Renal pelvis (tissue), 1 donor: ENCODE measurements at regions not wholly inside any gene's neighbourhood (a gene's known extent, or its start where the extent isn't known, plus 50 kb on each side); places are given as distances from the start of the nearest gene placed in this dataset.
A peak's percentile ranks its signal among the peaks of the same experiment; 100 is the strongest.

Experiments
- DNase-seq: peaks from one replicate; pipeline ENCODE4 v3.0.0-alpha.2; 2013

GRCh38 chr16:7014756-7015155, 317.9 kb upstream of the RBFOX1 start:
- DNase-seq = no peak

GRCh38 chr16:7013990-7014389, 318.7 kb upstream of the RBFOX1 start:
- DNase-seq = peak; percentile 49

DNA sequence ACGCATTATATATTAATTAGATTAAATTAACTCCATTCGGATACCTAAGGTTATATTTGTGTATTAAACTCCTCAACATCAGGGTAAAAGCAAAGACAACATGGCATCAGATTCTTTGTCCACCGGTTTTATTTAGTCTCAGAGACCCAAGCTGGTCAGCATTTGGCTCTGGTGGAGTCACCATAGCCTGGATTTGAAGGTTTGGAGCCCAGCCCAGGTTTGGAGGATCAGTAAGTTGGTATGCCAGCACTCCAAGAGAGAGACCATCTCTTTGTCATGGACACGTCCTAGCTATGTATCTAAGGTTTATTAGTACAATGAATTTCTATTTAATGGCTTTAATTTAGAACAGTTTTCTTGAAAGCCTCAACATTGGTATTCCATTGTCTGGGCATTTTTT, 328.4 kb upstream of the RBFOX1 start:
- DNase-seq = no peak

- DNase-seq = peak; percentile 29
These were observed 339.1 kb upstream of the RBFOX1 start for GRCh38 chr16:6993544-6993943.

GRCh38 chr16:6988846-6989245, 343.8 kb upstream of the RBFOX1 start:
- DNase-seq = no peak

DNA sequence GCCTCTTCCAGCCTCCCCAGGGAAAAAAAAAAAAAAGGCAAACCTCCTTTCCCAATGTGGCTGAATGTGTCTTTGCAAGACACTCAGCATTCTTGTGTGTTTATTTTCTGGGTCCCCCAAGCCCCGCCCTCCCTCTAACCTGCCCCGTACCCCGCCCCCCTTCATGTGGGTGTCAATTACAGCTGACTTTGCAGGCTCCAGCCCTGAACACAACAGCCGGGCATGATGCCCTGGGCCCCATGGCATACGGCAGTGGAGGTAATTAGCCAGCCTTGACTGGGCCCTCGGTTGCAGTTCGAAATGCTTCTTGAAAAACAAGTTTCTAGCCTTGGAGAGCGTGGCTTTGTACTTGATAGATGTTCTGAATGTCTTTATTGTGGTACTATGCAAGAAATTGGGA, 354.7 kb upstream of the RBFOX1 start:
- DNase-seq = no peak

- DNase-seq = no peak
These were observed 355.4 kb upstream of the RBFOX1 start for GRCh38 chr16:6977291-6977690.

GRCh38 chr16:6976716-6977115, 355.9 kb upstream of the RBFOX1 start:
- no peak for DNase-seq

GRCh38 chr16:6970171-6970857, 362.3 kb upstream of the RBFOX1 start:
- DNase-seq = no peak

- no peak for DNase-seq
These were observed 363.1 kb upstream of the RBFOX1 start for GRCh38 chr16:6969594-6969993.

DNA sequence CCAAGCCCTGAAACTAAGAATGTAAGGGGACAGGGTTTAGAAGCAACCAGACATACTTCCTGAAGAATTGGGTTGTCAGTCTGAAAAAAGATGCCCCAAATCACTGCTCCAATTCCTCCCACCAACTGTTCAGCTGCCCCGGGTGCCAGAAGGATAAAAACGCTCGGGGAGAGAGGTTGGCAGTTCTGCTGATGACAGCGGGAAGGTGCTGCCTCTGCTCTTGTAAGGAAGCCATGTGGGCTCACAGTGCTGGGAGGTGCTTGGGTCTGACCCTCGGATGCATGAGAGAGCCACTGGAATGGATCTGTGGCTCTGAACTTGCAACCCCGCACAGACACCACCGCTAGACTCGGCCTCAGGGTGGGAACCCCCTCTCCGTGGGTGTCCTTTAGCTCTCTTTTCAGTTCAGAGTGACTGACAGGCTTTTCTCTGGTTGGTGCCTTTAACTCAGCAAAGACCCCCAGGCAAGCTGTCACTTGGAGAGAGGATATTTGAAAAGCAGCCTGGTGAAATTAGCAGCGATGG, 364.8 kb upstream of the RBFOX1 start:
- no peak for DNase-seq

DNA sequence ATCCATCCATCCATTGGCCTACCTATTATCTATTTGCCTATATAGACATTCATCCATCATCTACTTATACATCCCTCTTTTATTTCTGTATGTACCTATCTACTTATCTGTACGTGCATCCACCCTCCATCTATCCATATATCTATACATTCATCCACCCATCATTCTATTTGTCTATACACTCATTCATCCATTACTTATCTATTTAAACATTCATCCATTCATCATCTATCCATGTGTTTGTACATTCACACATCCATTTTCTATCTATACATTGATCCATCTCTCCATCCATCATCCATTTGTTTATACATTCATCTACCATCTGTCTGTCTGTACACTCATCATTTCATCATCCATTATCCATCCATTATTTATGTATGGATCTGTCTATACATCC, 365.7 kb upstream of the RBFOX1 start:
- no peak for DNase-seq

DNA sequence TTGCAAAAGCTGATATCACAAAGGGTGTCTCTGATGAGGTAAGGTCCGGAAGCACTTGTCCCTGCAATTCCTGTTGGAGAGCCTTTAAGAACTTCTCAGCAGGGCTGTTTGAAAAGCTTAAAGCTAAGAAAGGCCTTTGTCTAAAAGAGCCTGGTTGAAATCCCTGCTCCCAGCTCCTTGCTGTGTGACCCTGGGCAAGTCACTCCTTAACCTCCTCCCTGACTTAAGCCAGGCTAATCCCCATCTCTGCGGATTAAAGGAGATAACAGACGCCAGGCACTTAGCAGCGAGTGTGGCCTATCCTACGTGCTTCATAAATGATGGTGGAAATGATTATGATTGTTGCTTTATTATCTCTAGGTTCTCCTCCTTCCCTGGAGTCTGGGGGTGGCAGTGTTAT, 368.0 kb upstream of the RBFOX1 start:
- no peak for DNase-seq

- DNase-seq = no peak
These were observed 370.9 kb upstream of the RBFOX1 start for GRCh38 chr16:6961704-6962103.

- no peak for DNase-seq
These were observed 374.5 kb upstream of the RBFOX1 start for GRCh38 chr16:6958184-6958583.

DNA sequence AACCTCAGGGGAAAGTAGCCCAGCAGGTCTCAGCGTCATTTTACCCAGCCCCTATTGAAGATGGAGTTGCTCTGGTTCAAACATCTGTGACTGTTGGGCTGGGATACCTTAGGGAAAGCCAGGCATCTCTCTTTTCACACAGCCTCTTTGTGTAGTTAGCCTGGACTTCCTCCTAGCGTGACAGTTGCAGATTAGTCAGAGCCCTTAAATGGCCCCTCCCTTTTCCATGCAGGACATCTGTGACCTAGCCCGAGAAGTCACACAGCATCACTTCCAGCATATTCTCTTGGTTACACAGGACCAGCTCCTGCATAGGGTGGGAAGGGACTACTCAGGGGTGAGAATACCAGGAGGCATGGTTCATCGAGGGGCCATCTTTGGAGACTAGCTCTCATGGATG, 375.0 kb upstream of the RBFOX1 start:
- no peak for DNase-seq

GRCh38 chr16:6956511-6956910, 376.1 kb upstream of the RBFOX1 start:
- DNase-seq = no peak

DNA sequence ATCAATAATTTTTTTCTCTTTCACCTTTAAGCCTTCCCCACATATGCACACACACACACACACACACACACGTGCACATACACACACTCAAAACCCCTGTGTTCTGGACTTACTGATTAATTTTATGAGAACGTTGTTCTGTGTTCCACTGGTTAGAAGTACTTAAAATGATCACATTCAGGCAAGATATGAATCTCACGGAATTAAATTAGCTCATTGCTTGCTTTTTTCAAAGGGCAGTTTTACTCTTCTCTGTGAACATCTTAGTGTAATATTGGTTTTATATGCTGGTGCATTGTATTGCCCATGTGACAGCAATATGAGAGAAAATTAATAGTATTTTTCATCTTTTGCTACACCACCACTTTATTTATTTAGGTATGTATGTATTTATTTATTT, 377.3 kb upstream of the RBFOX1 start:
- no peak for DNase-seq

- DNase-seq = no peak
These were observed 383.4 kb upstream of the RBFOX1 start for GRCh38 chr16:6949240-6949639.

GRCh38 chr16:6947291-6947690, 385.4 kb upstream of the RBFOX1 start:
- DNase-seq = no peak

DNA sequence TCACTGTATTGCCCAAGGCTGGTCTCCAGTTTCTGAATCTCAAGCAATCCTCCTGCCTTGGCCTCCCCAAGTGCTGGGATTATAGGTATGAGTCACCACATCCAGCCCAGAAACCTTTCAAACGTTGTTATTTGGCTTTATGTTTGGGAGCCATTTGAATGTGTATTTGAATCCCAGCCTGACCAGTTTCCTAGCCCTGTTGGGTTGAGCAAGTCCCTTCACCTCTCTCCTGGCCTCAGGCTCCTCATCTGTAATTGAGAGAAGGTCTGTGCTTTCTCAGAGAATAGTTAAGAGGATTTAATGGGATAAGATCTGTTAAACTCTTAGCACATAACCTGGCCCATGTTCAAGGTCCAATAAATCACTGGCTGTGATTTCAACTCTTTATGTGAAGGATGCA, 385.8 kb upstream of the RBFOX1 start:
- DNase-seq = no peak

- DNase-seq = no peak
These were observed 386.5 kb upstream of the RBFOX1 start for GRCh38 chr16:6946106-6946505.

DNA sequence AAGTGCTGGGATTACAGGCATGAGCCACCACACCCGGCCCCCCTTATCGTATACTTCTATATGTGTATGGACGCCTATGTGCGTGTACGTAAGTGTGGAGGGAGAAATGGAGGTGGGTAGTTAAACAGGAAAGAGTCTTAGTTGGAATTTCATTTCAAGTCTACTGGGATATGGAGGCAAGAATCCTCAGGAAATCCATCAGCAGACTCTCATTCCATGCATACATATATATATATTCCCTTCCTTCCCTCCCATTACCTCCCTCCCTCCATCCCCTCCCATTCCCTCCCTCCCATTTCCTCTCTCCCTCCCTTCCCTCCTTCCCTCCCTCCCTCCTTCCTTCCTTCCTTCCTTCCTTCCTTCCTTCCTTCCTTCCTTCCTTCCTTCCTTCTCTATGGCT, 391.7 kb upstream of the RBFOX1 start:
- DNase-seq = no peak

DNA sequence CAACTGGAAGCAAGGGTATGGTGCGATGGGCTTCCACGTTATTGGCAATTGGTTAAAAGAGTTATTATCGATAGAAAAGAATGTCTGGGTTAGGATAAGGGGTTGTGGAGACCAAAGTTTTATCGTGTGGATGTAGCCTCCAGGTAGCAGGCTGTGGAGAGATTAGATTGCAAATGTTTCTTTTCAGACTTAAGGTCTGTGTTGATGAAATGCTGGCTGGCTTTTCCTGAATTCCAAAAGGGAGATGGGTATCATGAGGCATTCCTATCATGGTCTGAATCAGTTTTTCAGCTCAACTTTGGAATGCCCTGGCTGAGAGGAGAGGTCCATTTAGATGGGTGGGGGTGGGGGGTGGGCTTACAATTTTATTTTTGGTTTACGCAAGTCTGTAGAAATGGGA, 395.0 kb upstream of the RBFOX1 start:
- no peak for DNase-seq
